Trophoblast cell (in vitro differentiated cells and primary cell): ENCODE measurements at regions not wholly inside any gene's neighbourhood (a gene's known extent, or its start where the extent isn't known, plus 50 kb on each side); places are given as distances from the start of the nearest gene placed in this dataset.

ENCODE experiments used
- DNase-seq, 2 donors: peaks; one replicate each; pipeline ENCODE4 v3.0.0-alpha.2; 2016
- H2AFZ ChIP-seq: 2 replicates; pipeline ENCODE4 v1.6.1; 2013; ENCODE audit warnings: low read length, moderate library complexity, mild to moderate bottlenecking; ENCODE audit not compliant: insufficient read depth, poor library complexity
- H2AK5ac ChIP-seq: 2 replicates; pipeline ENCODE4 v1.6.1; 2013; ENCODE audit warnings: mild to moderate bottlenecking, low read length
- H2BK120ac ChIP-seq: 2 replicates; pipeline ENCODE4 v1.6.1; 2013; ENCODE audit warnings: low read length, mild to moderate bottlenecking, moderate library complexity; ENCODE audit not compliant: insufficient read depth, poor library complexity
- H2BK12ac ChIP-seq: 2 replicates; pipeline ENCODE4 v1.6.1; 2013; ENCODE audit warnings: mild to moderate bottlenecking, low read length, moderate library complexity
- H2BK5ac ChIP-seq: 2 replicates; pipeline ENCODE4 v1.6.1; 2013; ENCODE audit warnings: low read length, low read depth, moderate library complexity, mild to moderate bottlenecking; ENCODE audit not compliant: poor library complexity
- H3K14ac ChIP-seq: 2 replicates; pipeline ENCODE4 v1.6.1; 2013; ENCODE audit warnings: mild to moderate bottlenecking, low read length
- H3K18ac ChIP-seq: 2 replicates; pipeline ENCODE4 v1.6.1; 2013; ENCODE audit warnings: mild to moderate bottlenecking, low read length
- H3K23ac ChIP-seq: 2 replicates; pipeline ENCODE4 v1.6.1; 2013; ENCODE audit warnings: low read length
- H3K27ac ChIP-seq: 2 replicates; pipeline ENCODE4 v1.5.1; 2013; ENCODE audit warnings: low read depth, mild to moderate bottlenecking, inconsistent platforms, low read length, moderate library complexity
- H3K27me3 ChIP-seq: 2 replicates; pipeline ENCODE4 v1.6.1; 2013; ENCODE audit warnings: inconsistent platforms, mild to moderate bottlenecking, low read length, moderate library complexity; ENCODE audit not compliant: insufficient read depth
- H3K36me3 ChIP-seq, 2 experiments: 1 replicate in 1 of 2; 2 replicates in 1 of 2; pipeline ENCODE4 v1.6.1; 2013; ENCODE audit warnings: low read length in 2 of 2, mild to moderate bottlenecking in 2 of 2, moderate library complexity in 1 of 2; ENCODE audit not compliant: insufficient read depth in 2 of 2, control insufficient read depth in 1 of 2
- H3K4ac ChIP-seq: 2 replicates; pipeline ENCODE4 v1.6.1; 2013; ENCODE audit warnings: low read depth, mild to moderate bottlenecking, low read length, moderate library complexity
- H3K4me1 ChIP-seq, 2 experiments: 1 replicate in 1 of 2; 2 replicates in 1 of 2; pipeline ENCODE4 v1.6.1; 2013; ENCODE audit warnings: low read length in 2 of 2, mild to moderate bottlenecking in 2 of 2, moderate library complexity in 1 of 2; ENCODE audit not compliant: insufficient read depth in 2 of 2, control insufficient read depth in 1 of 2
- H3K4me2 ChIP-seq: 2 replicates; pipeline ENCODE4 v1.6.1; 2013; ENCODE audit warnings: inconsistent platforms, mild to moderate bottlenecking, low read length, moderate library complexity
- H3K4me3 ChIP-seq: 2 replicates; pipeline ENCODE4 v1.5.1; 2013; ENCODE audit warnings: mild to moderate bottlenecking, low read depth, low read length, inconsistent platforms
- H3K79me1 ChIP-seq: one replicate; pipeline ENCODE4 v1.6.1; 2013; ENCODE audit warnings: low read length
- H3K79me2 ChIP-seq: 2 replicates; pipeline ENCODE4 v1.6.1; 2013; ENCODE audit warnings: low read length, mild to moderate bottlenecking; ENCODE audit not compliant: control insufficient read depth, insufficient read depth, poor library complexity
- H3K9ac ChIP-seq: 2 replicates; pipeline ENCODE4 v1.6.1; 2013; ENCODE audit warnings: mild to moderate bottlenecking, low read length
- H3K9me3 ChIP-seq: 2 replicates; pipeline ENCODE4 v1.6.1; 2013; ENCODE audit warnings: low read depth, mild to moderate bottlenecking, control low read depth, inconsistent platforms, low read length; ENCODE audit not compliant: insufficient read depth
- H4K12ac ChIP-seq: 2 replicates; pipeline ENCODE4 v1.6.1; 2013; ENCODE audit warnings: low read depth, mild to moderate bottlenecking, low read length, moderate library complexity
- H4K8ac ChIP-seq: 2 replicates; pipeline ENCODE4 v1.6.1; 2013; ENCODE audit warnings: low read depth, mild to moderate bottlenecking, low read length, moderate library complexity
- H4K91ac ChIP-seq: one replicate; pipeline ENCODE4 v1.6.1; 2013; ENCODE audit warnings: low read depth, mild to moderate bottlenecking, low read length, moderate library complexity
- whole genome bisulfite sequencing: extraction: QIAGEN DNeasy Blood & Tissue Kit; methylation state at CpG from one replicate; pipeline ENCODE4 v1.1.7; 2013; ENCODE audit warnings: missing lambda C conversion rate; ENCODE audit not compliant: insufficient read length, insufficient coverage; ENCODE audit errors: extremely low coverage; 5-methylcytosine and 5-hydroxymethylcytosine counted together

DNA sequence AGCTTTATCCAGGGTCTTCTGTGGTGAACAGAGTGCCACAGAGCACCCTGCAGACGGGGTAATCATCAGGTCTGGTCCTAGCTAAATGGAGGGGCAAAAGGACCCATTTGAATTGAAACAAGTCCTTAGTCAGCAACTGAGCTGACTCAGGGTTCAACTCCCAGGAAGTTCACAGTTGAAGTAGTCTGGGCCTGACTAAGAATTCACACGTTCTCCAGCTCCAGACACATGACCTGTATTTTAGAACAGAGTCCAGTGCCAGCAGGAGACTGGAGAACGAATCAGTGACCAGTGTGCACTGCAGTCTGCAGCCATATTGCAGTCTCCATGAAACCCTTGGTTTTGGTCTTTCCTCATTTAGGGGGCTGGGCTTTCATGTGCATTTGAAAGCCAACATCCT is 85.2 kb downstream of the ELOVL4 start:
- H3K27me3 ChIP-seq: no peaks in the 10 kb centered on the region
- no peak overlapping the region for H3K14ac ChIP-seq
- no peak overlapping the region for H3K27ac ChIP-seq
- H2AK5ac ChIP-seq: no peak overlapping the region
- H3K79me1 ChIP-seq: no peaks in the 10 kb centered on the region
- no peak overlapping the region for H2BK12ac ChIP-seq
- H3K79me2 ChIP-seq: no peaks in the 10 kb centered on the region
- no peak overlapping the region for H3K4ac ChIP-seq
- no peak overlapping the region for H2BK120ac ChIP-seq
- H3K4me2 ChIP-seq: no peak overlapping the region
- H2BK5ac ChIP-seq: no peak overlapping the region
- H3K9me3 ChIP-seq: no peaks in the 10 kb centered on the region
- H3K4me3 ChIP-seq: no peak overlapping the region
- H3K9ac ChIP-seq: no peak overlapping the region
- no peaks in the 10 kb centered on the region for H3K36me3 ChIP-seq
- H3K18ac ChIP-seq: no peak overlapping the region
- no peak overlapping the region for H2AFZ ChIP-seq
- no peak overlapping the region for H4K91ac ChIP-seq
- H4K8ac ChIP-seq: no peak overlapping the region
- DNase-seq: no peak
- no peak overlapping the region for H3K23ac ChIP-seq
- WGBS: no CpG with 5 or more reads among the region's 3 CpGs
- H3K4me1 ChIP-seq: no peaks in the 10 kb centered on the region
- no peak overlapping the region for H4K12ac ChIP-seq

DNA sequence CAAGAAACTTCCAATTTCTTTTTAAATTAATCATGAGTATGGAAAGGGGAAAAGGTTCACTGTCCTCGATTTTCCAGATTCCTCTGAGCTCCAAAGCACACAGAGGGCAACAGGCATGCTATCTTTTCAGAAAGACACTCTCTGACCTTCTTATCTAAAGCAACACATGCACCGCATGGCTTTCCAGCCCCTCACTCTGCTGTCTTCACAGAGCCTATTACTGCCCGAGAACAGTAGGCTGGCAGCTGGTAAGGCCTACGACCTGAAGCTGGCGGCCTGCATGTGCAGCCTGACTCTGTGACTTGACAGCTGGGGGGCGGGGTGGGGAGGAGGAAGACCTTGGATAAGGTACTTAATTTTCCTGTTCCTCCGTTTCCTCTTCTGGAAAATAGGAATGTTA is 86.3 kb downstream of the ELOVL4 start:
- no peak overlapping the region for H2BK120ac ChIP-seq
- H3K79me2 ChIP-seq: no peaks in the 10 kb centered on the region
- no peak overlapping the region for H2BK12ac ChIP-seq
- no peak overlapping the region for H3K27ac ChIP-seq
- no peak overlapping the region for H4K91ac ChIP-seq
- H3K79me1 ChIP-seq: no peaks in the 10 kb centered on the region
- H2AFZ ChIP-seq: no peak overlapping the region
- H3K23ac ChIP-seq: no peak overlapping the region
- no peak overlapping the region for H3K4me2 ChIP-seq
- H2AK5ac ChIP-seq: no peak overlapping the region
- no peaks in the 10 kb centered on the region for H3K9me3 ChIP-seq
- no peak for DNase-seq
- H3K36me3 ChIP-seq: no peaks in the 10 kb centered on the region
- no peak overlapping the region for H3K4me3 ChIP-seq
- H3K18ac ChIP-seq: no peak overlapping the region
- WGBS: no CpG with 5 or more reads among the region's 7 CpGs
- no peaks in the 10 kb centered on the region for H3K4me1 ChIP-seq
- H3K27me3 ChIP-seq: no peaks in the 10 kb centered on the region
- H3K14ac ChIP-seq: no peak overlapping the region
- no peak overlapping the region for H4K12ac ChIP-seq
- H3K4ac ChIP-seq: no peak overlapping the region
- H2BK5ac ChIP-seq: no peak overlapping the region
- H3K9ac ChIP-seq: no peak overlapping the region
- H4K8ac ChIP-seq: no peak overlapping the region

DNA sequence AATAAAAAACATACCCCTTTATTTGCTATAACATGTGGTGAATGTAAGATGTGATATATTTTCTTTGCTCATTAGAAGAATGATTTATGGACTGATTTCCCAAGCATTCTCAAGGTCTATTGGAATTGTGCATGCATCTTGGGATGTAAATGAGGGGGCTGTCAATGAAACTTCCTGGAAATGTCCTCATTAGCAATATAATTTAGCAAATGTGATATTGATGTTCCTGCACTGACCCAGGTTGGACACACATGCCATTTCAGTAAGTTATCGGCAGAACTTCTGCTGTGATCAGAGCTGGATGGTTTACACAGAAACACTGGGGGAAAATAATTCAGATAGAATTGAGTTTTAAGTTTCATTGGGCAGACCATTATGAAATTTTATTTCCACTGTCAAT is 99.9 kb downstream of the ELOVL4 start:
- Histone ChIP-seq H3K18ac (no peak overlapping the region), H4K91ac (no peak overlapping the region), H3K36me3 (no peaks in the 10 kb centered on the region), H2BK12ac (no peak overlapping the region), H2BK5ac (no peak overlapping the region), H3K27me3 (no peaks in the 10 kb centered on the region), H3K14ac (no peak overlapping the region), H3K4me3 (no peak overlapping the region), H3K4me2 (no peak overlapping the region), H2BK120ac (no peak overlapping the region), H3K4me1 (no peaks in the 10 kb centered on the region), H3K9me3 (no peaks in the 10 kb centered on the region), H3K79me1 (no peaks in the 10 kb centered on the region), H3K9ac (no peak overlapping the region), H4K12ac (no peak overlapping the region), H3K27ac (no peak overlapping the region), H2AK5ac (no peak overlapping the region), H3K4ac (no peak overlapping the region), H4K8ac (no peak overlapping the region), H3K23ac (no peak overlapping the region), H3K79me2 (no peaks in the 10 kb centered on the region), H2AFZ (no peak overlapping the region)
- no peak for DNase-seq
- WGBS: no CpG with 5 or more reads among the region's 1 CpG

DNA sequence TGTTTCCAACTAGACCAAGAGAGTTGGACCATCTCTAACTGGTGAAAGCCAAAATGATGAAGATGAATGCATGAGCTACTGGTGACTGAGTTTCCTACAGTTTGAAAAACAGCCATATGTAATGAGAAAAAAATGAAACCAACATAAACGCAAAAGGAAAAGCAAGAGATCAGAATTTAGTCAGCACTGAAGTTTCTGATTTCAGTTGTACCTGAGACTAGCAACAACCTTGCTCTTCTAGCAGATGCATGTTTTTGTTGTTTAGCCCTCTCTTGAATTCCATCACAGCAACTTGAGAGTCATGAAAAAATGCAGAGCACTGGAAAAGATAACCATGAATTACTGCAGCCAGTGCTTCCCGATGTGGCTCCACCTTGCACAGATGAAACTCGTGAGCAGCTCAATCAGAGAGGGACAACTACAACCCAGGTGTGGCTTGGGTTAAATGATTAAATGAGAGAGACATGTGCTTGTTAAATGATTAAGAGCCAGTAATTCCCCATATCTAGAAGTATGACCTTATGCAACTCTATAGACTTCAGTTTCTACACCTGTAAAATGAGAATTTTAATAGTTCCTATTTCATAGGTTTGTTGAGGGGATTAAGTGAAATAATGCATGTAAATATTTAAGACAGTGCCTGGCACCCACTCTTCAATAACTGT is 104.8 kb downstream of the ELOVL4 start:
- WGBS: no CpG with 5 or more reads among the region's 3 CpGs

More for the DNA sequence above, 104.8 kb downstream of the ELOVL4 start:
- Histone ChIP-seq H2BK12ac (no peak overlapping the region), H3K9ac (no peak overlapping the region), H4K8ac (no peak overlapping the region), H2AK5ac (no peak overlapping the region), H3K14ac (no peak overlapping the region), H4K91ac (no peak overlapping the region), H3K27ac (no peak overlapping the region), H3K23ac (no peak overlapping the region), H3K27me3 (no peaks in the 10 kb centered on the region), H3K18ac (no peak overlapping the region), H3K4me2 (no peak overlapping the region), H4K12ac (no peak overlapping the region), H3K4me1 (no peaks in the 10 kb centered on the region), H2BK120ac (no peak overlapping the region), H2AFZ (no peak overlapping the region), H3K36me3 (no peaks in the 10 kb centered on the region), H3K79me1 (no peaks in the 10 kb centered on the region), H2BK5ac (no peak overlapping the region), H3K79me2 (no peaks in the 10 kb centered on the region), H3K4ac (no peak overlapping the region), H3K9me3 (no peaks in the 10 kb centered on the region), H3K4me3 (no peak overlapping the region)
- DNase-seq: no peak
